ENCODE measurements at regions not wholly inside any gene's neighbourhood (a gene's known extent, or its start where the extent isn't known, plus 50 kb on each side); places are given as distances from the start of the nearest gene placed in this dataset.

GRCh38 chr3:163768048-163768447 is 1310.2 kb downstream of the SI start:
- ChIA-PET POLR2A (no interaction called here), CTCF (no interaction called here)
- H3K4me3 ChIP-seq (ENCODE audit: low read depth, low read length): no peak overlapping the region
- no peak for TF ChIP-seq CTCF (IDR thresholded peaks at IDR 0.05; ENCODE audit: insufficient read depth, low read depth, low read length)
- no peak for DNase-seq (ENCODE audit: low read depth)
- H3K27me3 ChIP-seq (ENCODE audit: control insufficient read depth, insufficient read depth, low read length): no peaks in the 10 kb centered on the region
- no peaks in the 10 kb centered on the region for H3K36me3 ChIP-seq (ENCODE audit: control insufficient read depth, insufficient read depth, low read length)

GRCh38 chr3:163766112-163766511 is 1312.2 kb downstream of the SI start:
- no peak for DNase-seq (ENCODE audit: low read depth)
- ChIA-PET POLR2A (no interaction called here), CTCF (no interaction called here)
- no peaks in the 10 kb centered on the region for H3K27me3 ChIP-seq (ENCODE audit: control insufficient read depth, insufficient read depth, low read length)
- no peak for TF ChIP-seq CTCF (IDR thresholded peaks at IDR 0.05; ENCODE audit: insufficient read depth, low read depth, low read length)
- no peak overlapping the region for H3K4me3 ChIP-seq (ENCODE audit: low read depth, low read length)
- no peaks in the 10 kb centered on the region for H3K36me3 ChIP-seq (ENCODE audit: control insufficient read depth, insufficient read depth, low read length)

- ChIA-PET POLR2A (no interaction called here), CTCF (no interaction called here)
- Histone ChIP-seq H3K27me3 (ENCODE audit: control insufficient read depth, insufficient read depth, low read length) (no peaks in the 10 kb centered on the region), H3K36me3 (ENCODE audit: control insufficient read depth, insufficient read depth, low read length) (no peaks in the 10 kb centered on the region), H3K4me3 (ENCODE audit: low read depth, low read length) (no peak overlapping the region)
- no peak for TF ChIP-seq CTCF (IDR thresholded peaks at IDR 0.05; ENCODE audit: insufficient read depth, low read depth, low read length)
- DNase-seq (ENCODE audit: low read depth): no peak
These were observed 1325.3 kb downstream of the SI start for GRCh38 chr3:163753033-163753432.

DNA sequence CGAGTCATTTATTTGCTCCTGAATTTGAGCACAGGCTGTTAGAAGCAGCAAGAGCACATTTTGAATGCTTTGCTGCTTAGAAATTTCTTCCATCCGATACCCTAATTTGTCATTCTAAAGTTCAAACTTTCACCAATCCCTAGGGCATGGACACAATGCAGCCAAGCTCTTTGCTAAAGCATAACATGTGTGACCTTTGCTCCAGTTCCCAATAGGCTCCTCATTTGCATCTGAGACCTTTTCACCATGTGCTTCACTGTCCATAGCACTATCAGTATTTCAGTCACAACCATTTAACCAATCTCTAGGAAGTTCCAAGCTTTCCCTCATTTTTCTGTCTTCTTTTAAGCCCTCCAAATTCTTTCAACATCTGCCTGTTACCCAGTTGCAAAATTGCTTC is 1333.1 kb downstream of the SI start:
- Histone ChIP-seq H3K4me3 (ENCODE audit: low read depth, low read length) (no peak overlapping the region), H3K27me3 (ENCODE audit: control insufficient read depth, insufficient read depth, low read length) (no peaks in the 10 kb centered on the region), H3K36me3 (ENCODE audit: control insufficient read depth, insufficient read depth, low read length) (no peaks in the 10 kb centered on the region)
- POLR2A ChIA-PET: no interaction called here
- CTCF ChIA-PET: no interaction called here
- no peak for TF ChIP-seq CTCF (IDR thresholded peaks at IDR 0.05; ENCODE audit: insufficient read depth, low read depth, low read length)
- no peak for DNase-seq (ENCODE audit: low read depth)

DNA sequence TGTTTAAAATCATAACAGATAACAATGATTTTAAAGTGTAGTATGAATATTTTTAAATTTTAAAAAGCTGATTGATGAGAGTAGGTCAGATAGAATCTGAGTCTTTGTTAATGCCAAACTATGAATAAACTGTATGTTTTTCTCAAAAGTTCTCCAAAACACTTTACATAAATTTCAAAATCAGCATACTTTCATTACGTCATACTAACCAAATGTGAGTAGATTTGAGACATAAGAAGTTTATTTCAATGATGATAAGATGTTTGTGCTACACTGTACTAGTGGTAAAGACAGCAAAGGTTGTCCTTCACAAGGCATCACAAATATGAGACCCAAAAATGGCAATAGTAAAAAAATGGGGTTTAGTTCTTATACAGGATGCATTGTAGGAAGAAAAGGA is 1342.9 kb downstream of the SI start:
- TF ChIP-seq CTCF (IDR thresholded peaks at IDR 0.05; ENCODE audit: insufficient read depth, low read depth, low read length): no peak
- Histone ChIP-seq H3K4me3 (ENCODE audit: low read depth, low read length) (no peak overlapping the region), H3K36me3 (ENCODE audit: control insufficient read depth, insufficient read depth, low read length) (no peaks in the 10 kb centered on the region), H3K27me3 (ENCODE audit: control insufficient read depth, insufficient read depth, low read length) (no peaks in the 10 kb centered on the region)
- no peak for DNase-seq (ENCODE audit: low read depth)
- CTCF ChIA-PET: no interaction called here
- POLR2A ChIA-PET: no interaction called here
